Lung (tissue), 11 donors: ENCODE measurements at regions not wholly inside any gene's neighbourhood (a gene's known extent, or its start where the extent isn't known, plus 50 kb on each side); places are given as distances from the start of the nearest gene placed in this dataset.

Experiments used
- ATAC-seq: fragments of 200-7000 bp; cut with Tn5 transposase; one replicate; pipeline ENCODE4 v1.9.1; 2020; ENCODE audit warnings: moderate number of reproducible peaks; ENCODE audit not compliant: insufficient read depth, low FRiP score
- DNase-seq, 3 donors: peaks; one replicate each; pipeline ENCODE4 v3.0.0-alpha.2; 2013 to 2017
- H3K27ac ChIP-seq, 2 donors: one replicate each; pipeline ENCODE4 v1.5.1; 2013; ENCODE audit warnings: mild to moderate bottlenecking in 2 of 2, moderate library complexity in 2 of 2, control low read depth in 1 of 2, inconsistent platforms in 1 of 2, low read depth in 1 of 2, low read length in 1 of 2
- H3K27me3 ChIP-seq, 3 donors: one replicate each; pipeline ENCODE4 v1.5.1; 2013; ENCODE audit warnings: low read length in 2 of 3; ENCODE audit not compliant: control insufficient read depth in 3 of 3, insufficient read depth in 3 of 3
- H3K36me3 ChIP-seq, 4 donors: one replicate each; pipeline ENCODE4 v1.5.1; 2013; ENCODE audit warnings: low read length in 4 of 4, mild to moderate bottlenecking in 1 of 4, moderate library complexity in 1 of 4; ENCODE audit not compliant: control insufficient read depth in 4 of 4, insufficient read depth in 4 of 4
- H3K4me1 ChIP-seq, 5 donors: one replicate each; pipeline ENCODE4 v1.5.1; 2013; ENCODE audit warnings: low read length in 5 of 5, mild to moderate bottlenecking in 2 of 5, moderate library complexity in 1 of 5; ENCODE audit not compliant: control insufficient read depth in 5 of 5, insufficient read depth in 5 of 5
- H3K4me3 ChIP-seq: one replicate; pipeline ENCODE4 v1.5.1; 2013; ENCODE audit warnings: mild to moderate bottlenecking, control low read depth, moderate library complexity
- H3K9ac ChIP-seq, 2 donors: one replicate each; pipeline ENCODE4 v1.5.1; 2013; ENCODE audit warnings: low read length in 2 of 2, control low read depth in 1 of 2; ENCODE audit not compliant: insufficient read depth in 1 of 2
- H3K9me3 ChIP-seq, 4 donors: one replicate each; pipeline ENCODE4 v1.5.1; 2013; ENCODE audit warnings: low read length in 3 of 4, mild to moderate bottlenecking in 1 of 4, moderate library complexity in 1 of 4; ENCODE audit not compliant: control insufficient read depth in 4 of 4, insufficient read depth in 3 of 4
- CTCF ChIP-seq: IDR thresholded peaks from 2 replicates; pipeline ENCODE4 v1.5.1; 2012; ENCODE audit warnings: mild to moderate bottlenecking; ENCODE audit errors: control extremely low read depth, extremely low read depth
- WGBS, 2 donors: extraction: QIAGEN DNeasy Blood & Tissue Kit; methylation state at CpG; one replicate each; pipeline ENCODE4 v1.1.7; 2013; 5-methylcytosine and 5-hydroxymethylcytosine counted together
- donor health status: control.
- donor health status: control.
- donor health status: Bipolar disorder and iron deficiency.
- donor health status: healthy.
- donor health status: DM: yes; HTN: yes; CAD: no.

- ATAC-seq (no peak), DNase-seq (no peak)
- Histone ChIP-seq H3K9ac (no peak overlapping the region), H3K4me1 (peaks cover 0 to 2% (median 0%) of the 10 kb centered on the region in 5 donors), H3K4me3 (no peak overlapping the region), H3K27me3 (peaks cover 0 to 19% (median 0%) of the 10 kb centered on the region in 3 donors), H3K9me3 (no peaks in the 10 kb centered on the region), H3K36me3 (no peaks in the 10 kb centered on the region), H3K27ac (no peak overlapping the region)
- WGBS, 2 donors: 95 to 100% methylated on average over 1 of the region's 1 CpG
- TF ChIP-seq CTCF: no peak
Measured at GRCh38 chr10:117612113-117612512, 69.6 kb downstream of the EMX2 start.

DNA sequence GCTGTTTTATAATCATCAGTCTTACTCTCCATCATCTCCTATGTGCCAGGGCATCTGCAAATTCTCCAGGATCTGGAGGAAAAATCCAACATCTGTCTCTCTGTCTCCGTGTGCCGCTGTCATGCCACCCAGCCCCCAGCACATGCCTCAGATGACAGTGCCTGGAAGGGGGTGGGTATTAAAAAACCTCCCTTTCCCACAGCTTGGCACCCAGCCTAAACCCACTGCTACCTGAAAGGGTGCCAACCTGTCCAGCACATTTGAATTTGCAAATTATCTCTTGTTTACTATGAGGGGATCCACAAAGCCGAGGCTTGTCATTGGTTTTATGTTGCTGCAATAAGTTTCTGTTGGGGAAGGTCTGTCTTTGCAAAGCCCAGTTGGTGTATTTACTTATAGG, 73.1 kb downstream of the EMX2 start:
- no peak overlapping the region for H3K9ac ChIP-seq
- H3K4me3 ChIP-seq: no peak overlapping the region
- peaks cover 0 to 2% (median 0%) of the 10 kb centered on the region in 4 donors for H3K9me3 ChIP-seq
- 61 to 80% methylated on average over 3 of the region's 3 CpGs for WGBS, 2 donors
- no peaks in the 10 kb centered on the region for H3K36me3 ChIP-seq
- no peak overlapping the region for H3K27ac ChIP-seq
- peaks cover 0 to 20% (median 2%) of the 10 kb centered on the region in 3 donors for H3K27me3 ChIP-seq
- no peak for TF ChIP-seq CTCF
- ATAC-seq: no peak
- no peak for DNase-seq
- no peaks in the 10 kb centered on the region for H3K4me1 ChIP-seq

GRCh38 chr10:117616179-117616578, 73.6 kb downstream of the EMX2 start:
- H3K27me3 ChIP-seq: peaks cover 0 to 24% (median 2%) of the 10 kb centered on the region in 3 donors
- H3K9me3 ChIP-seq: peaks cover 0 to 2% (median 0%) of the 10 kb centered on the region in 4 donors
- no peak for DNase-seq
- H3K4me3 ChIP-seq: no peak overlapping the region
- TF ChIP-seq CTCF: no peak
- no peaks in the 10 kb centered on the region for H3K36me3 ChIP-seq
- WGBS, 2 donors: 52 to 56% methylated on average over 9 of the region's 9 CpGs
- H3K9ac ChIP-seq: no peak overlapping the region
- H3K27ac ChIP-seq: no peak overlapping the region
- no peaks in the 10 kb centered on the region for H3K4me1 ChIP-seq
- ATAC-seq: no peak

GRCh38 chr10:117617086-117617485, 74.5 kb downstream of the EMX2 start:
- ATAC-seq (no peak), DNase-seq (peak in 1 of 3 donors; percentile 13)
- no peak overlapping the region for H3K9ac ChIP-seq
- peaks cover 0 to 5% (median 0%) of the 10 kb centered on the region in 4 donors for H3K9me3 ChIP-seq
- H3K27ac ChIP-seq: no peak overlapping the region
- H3K4me3 ChIP-seq: no peak overlapping the region
- WGBS, 2 donors: 60 to 69% methylated on average over 3 of the region's 3 CpGs
- TF ChIP-seq CTCF: no peak
- H3K27me3 ChIP-seq: peaks cover 0 to 25% (median 2%) of the 10 kb centered on the region in 3 donors
- no peaks in the 10 kb centered on the region for H3K4me1 ChIP-seq
- H3K36me3 ChIP-seq: no peaks in the 10 kb centered on the region
